Osteoblast (primary cell): ENCODE measurements at regions not wholly inside any gene's neighbourhood (a gene's known extent, or its start where the extent isn't known, plus 50 kb on each side); places are given as distances from the start of the nearest gene placed in this dataset.

Source experiments
- DNase-seq: peaks from one replicate; pipeline ENCODE4 v3.0.0; 2011; ENCODE audit warnings: low spot score, mixed read lengths; ENCODE audit not compliant: insufficient read length; ENCODE audit errors: missing footprints
- H2AFZ ChIP-seq: 2 replicates; pipeline ENCODE4 v1.6.0; 2011; ENCODE audit warnings: mild to moderate bottlenecking, low read length
- H3K27ac ChIP-seq: 2 replicates; pipeline ENCODE4 v1.5.1; 2011; ENCODE audit warnings: mild to moderate bottlenecking, low read depth, low read length, moderate library complexity
- H3K27me3 ChIP-seq: 2 replicates; pipeline ENCODE4 v1.6.0; 2012; ENCODE audit warnings: mild to moderate bottlenecking, control low read depth, inconsistent platforms, low read length, moderate library complexity; ENCODE audit not compliant: insufficient read depth
- H3K36me3 ChIP-seq: 2 replicates; pipeline ENCODE4 v1.5.1; 2011; ENCODE audit warnings: mild to moderate bottlenecking, low read length, control low read depth, moderate library complexity; ENCODE audit not compliant: insufficient read depth
- H3K4me1 ChIP-seq: 2 replicates; pipeline ENCODE4 v1.5.1; 2011; ENCODE audit warnings: mild to moderate bottlenecking, low read length, control low read depth, moderate library complexity; ENCODE audit not compliant: insufficient read depth
- H3K4me2 ChIP-seq: 2 replicates; pipeline ENCODE4 v1.6.0; 2011; ENCODE audit warnings: mild to moderate bottlenecking, low read length; ENCODE audit not compliant: insufficient read depth
- H3K4me3 ChIP-seq: fragments of 200-600 bp; sonication (generic); 3 replicates; pipeline ENCODE4 v1.5.1; 2012; ENCODE audit warnings: mild to moderate bottlenecking, low read length, inconsistent platforms; ENCODE audit not compliant: insufficient read depth
- H3K79me2 ChIP-seq: 2 replicates; pipeline ENCODE4 v1.6.0; 2012; ENCODE audit warnings: mild to moderate bottlenecking, low read length, control low read depth, inconsistent platforms; ENCODE audit not compliant: insufficient read depth
- H3K9me3 ChIP-seq: 2 replicates; pipeline ENCODE4 v1.5.1; 2011; ENCODE audit warnings: low read depth, low read length, control low read depth
- H4K20me1 ChIP-seq: 2 replicates; pipeline ENCODE4 v1.6.0; 2012; ENCODE audit warnings: mild to moderate bottlenecking, low read length, control low read depth; ENCODE audit not compliant: insufficient read depth
- CTCF ChIP-seq: IDR thresholded peaks from 2 replicates; pipeline ENCODE4 v1.5.1; 2011; ENCODE audit warnings: mild to moderate bottlenecking, low read depth, low read length, moderate library complexity; ENCODE audit errors: extremely low read depth

- Histone ChIP-seq H3K4me1 (no peaks in the 10 kb centered on the region), H4K20me1 (no peaks in the 10 kb centered on the region), H3K27ac (no peak overlapping the region), H3K4me3 (no peak overlapping the region), H3K27me3 (peaks cover 5% of the 10 kb centered on the region), H2AFZ (no peak overlapping the region), H3K4me2 (no peak overlapping the region), H3K79me2 (no peaks in the 10 kb centered on the region), H3K9me3 (no peaks in the 10 kb centered on the region), H3K36me3 (no peaks in the 10 kb centered on the region)
- DNase-seq, result no peak
- TF ChIP-seq CTCF, result no peak
These were observed 152.7 kb downstream of the SOX9 start for GRCh38 chr17:72273289-72274056.

GRCh38 chr17:72274614-72275013 lies 153.8 kb downstream of the SOX9 start:
- no peaks in the 10 kb centered on the region for H3K4me1 ChIP-seq
- no peaks in the 10 kb centered on the region for H3K79me2 ChIP-seq
- no peak overlapping the region for H3K4me2 ChIP-seq
- no peaks in the 10 kb centered on the region for H4K20me1 ChIP-seq
- TF ChIP-seq CTCF, result no peak
- no peak overlapping the region for H2AFZ ChIP-seq
- H3K9me3 ChIP-seq, result no peaks in the 10 kb centered on the region
- no peaks in the 10 kb centered on the region for H3K36me3 ChIP-seq
- H3K27me3 ChIP-seq, result peaks cover 5% of the 10 kb centered on the region
- DNase-seq, result no peak
- no peak overlapping the region for H3K27ac ChIP-seq
- no peak overlapping the region for H3K4me3 ChIP-seq

- Histone ChIP-seq H3K4me2 (no peak overlapping the region), H3K36me3 (no peaks in the 10 kb centered on the region), H3K27ac (no peak overlapping the region), H4K20me1 (no peaks in the 10 kb centered on the region), H3K4me1 (no peaks in the 10 kb centered on the region), H2AFZ (no peak overlapping the region), H3K4me3 (no peak overlapping the region), H3K9me3 (no peaks in the 10 kb centered on the region), H3K79me2 (no peaks in the 10 kb centered on the region), H3K27me3 (peaks cover 6% of the 10 kb centered on the region)
- no peak for TF ChIP-seq CTCF
- DNase-seq, result no peak
These were observed 160.1 kb downstream of the SOX9 start for GRCh38 chr17:72280881-72281280.

GRCh38 chr17:72282439-72283029 lies 161.7 kb downstream of the SOX9 start:
- no peaks in the 10 kb centered on the region for H3K36me3 ChIP-seq
- H3K79me2 ChIP-seq, result no peaks in the 10 kb centered on the region
- TF ChIP-seq CTCF, result no peak
- H3K27ac ChIP-seq, result no peak overlapping the region
- no peaks in the 10 kb centered on the region for H3K4me1 ChIP-seq
- H2AFZ ChIP-seq, result no peak overlapping the region
- H3K4me3 ChIP-seq, result no peak overlapping the region
- H3K27me3 ChIP-seq, result peaks cover 12% of the 10 kb centered on the region
- H3K4me2 ChIP-seq, result no peak overlapping the region
- no peaks in the 10 kb centered on the region for H4K20me1 ChIP-seq
- no peak for DNase-seq
- H3K9me3 ChIP-seq, result no peaks in the 10 kb centered on the region
